ENCODE measurements at regions not wholly inside any gene's neighbourhood (a gene's known extent, or its start where the extent isn't known, plus 50 kb on each side); places are given as distances from the start of the nearest gene placed in this dataset.

- DNase-seq (ENCODE audit: low read depth, low spot score), result no peak
- TF ChIP-seq YY1 (IDR thresholded peaks at IDR 0.05; ENCODE audit: extremely low read depth, insufficient replicate concordance, low read depth, low read length), result no peak
- no peak for TF ChIP-seq EGR1 (IDR thresholded peaks at IDR 0.05; ENCODE audit: low read depth)
- TF ChIP-seq TCF7L2 (IDR thresholded peaks at IDR 0.05; ENCODE audit: borderline replicate concordance, extremely low read depth, insufficient read depth, insufficient read length), result no peak
- TF ChIP-seq CBX3 (IDR thresholded peaks at IDR 0.05; ENCODE audit: low read depth), result no peak
- Histone ChIP-seq H3K9me3 (ENCODE audit: control insufficient read depth in 1 of 2, insufficient read depth in 1 of 2, low read depth in 1 of 2, low read length in 2 of 2) (no peaks in the 10 kb centered on the region), H3K27me3 (ENCODE audit: insufficient read depth, low read length) (peaks cover 4% of the 10 kb centered on the region; the same call in 1 of the 2 replicates), H3K9me2 (ENCODE audit: insufficient read depth) (no peaks in the 10 kb centered on the region), H3K9ac (ENCODE audit: low read length) (no peak overlapping the region), H3K79me2 (ENCODE audit: insufficient read depth, low read length) (no peaks in the 10 kb centered on the region), H4K20me1 (ENCODE audit: insufficient read depth) (no peaks in the 10 kb centered on the region), H3K4me2 (ENCODE audit: low read length) (no peak overlapping the region), H3K36me3 (ENCODE audit: control insufficient read depth in 1 of 2, insufficient read depth in 2 of 2, low read length in 2 of 2) (no peaks in the 10 kb centered on the region), H2AFZ (ENCODE audit: low read depth, low read length, poor library complexity, severe bottlenecking) (no peak overlapping the region), H3K4me3 (replicated peaks in 1 of 2; ENCODE audit: low read depth in 1 of 2, low read length in 2 of 2) (no peak overlapping the region), H3K27ac (ENCODE audit: low read depth, low read length) (no peak overlapping the region), H3K4me1 (ENCODE audit: control insufficient read depth in 1 of 2, insufficient read depth in 2 of 2, low read length in 2 of 2) (no peaks in the 10 kb centered on the region)
- no TSS peak for BruUV-seq (replicated peaks)
- POLR2A ChIA-PET, result no interaction called here
- no peak for ATAC-seq
- intact Hi-C loops (cut with micrococcal nuclease), result no loop called here
- CTCF ChIA-PET, result no interaction called here
- RAD21 ChIA-PET (ENCODE audit: low non-redundant PET in 1 of 2, low total read pairs in 2 of 2, uncharacterized antibody in 2 of 2, unreplicated experiment in 2 of 2), result no interaction called here
Measured at GRCh38 chr15:55088207-55088606, 108.5 kb downstream of the RSL24D1 start.

GRCh38 chr15:55084673-55085072 lies 112.1 kb downstream of the RSL24D1 start:
- DNase-seq (ENCODE audit: low read depth, low spot score), result no peak
- ChIA-PET RAD21 (ENCODE audit: low non-redundant PET in 1 of 2, low total read pairs in 2 of 2, uncharacterized antibody in 2 of 2, unreplicated experiment in 2 of 2) (no interaction called here), POLR2A (no interaction called here), CTCF (no interaction called here)
- H3K4me3 ChIP-seq (replicated peaks in 1 of 2; ENCODE audit: low read depth in 1 of 2, low read length in 2 of 2), result no peak overlapping the region
- H3K27me3 ChIP-seq (ENCODE audit: insufficient read depth, low read length), result peaks cover 3% of the 10 kb centered on the region; the same call in 1 of the 2 replicates
- H3K4me1 ChIP-seq (ENCODE audit: control insufficient read depth in 1 of 2, insufficient read depth in 2 of 2, low read length in 2 of 2), result no peaks in the 10 kb centered on the region
- no peak for ATAC-seq
- no peak overlapping the region for H3K27ac ChIP-seq (ENCODE audit: low read depth, low read length)
- no peaks in the 10 kb centered on the region for H3K36me3 ChIP-seq (ENCODE audit: control insufficient read depth in 1 of 2, insufficient read depth in 2 of 2, low read length in 2 of 2)
- no TSS peak for BruUV-seq (replicated peaks)
- H3K9me3 ChIP-seq (ENCODE audit: control insufficient read depth in 1 of 2, insufficient read depth in 1 of 2, low read depth in 1 of 2, low read length in 2 of 2), result no peaks in the 10 kb centered on the region
- H3K4me2 ChIP-seq (ENCODE audit: low read length), result no peak overlapping the region
- no peaks in the 10 kb centered on the region for H4K20me1 ChIP-seq (ENCODE audit: insufficient read depth)
- no peaks in the 10 kb centered on the region for H3K79me2 ChIP-seq (ENCODE audit: insufficient read depth, low read length)
- no peaks in the 10 kb centered on the region for H3K9me2 ChIP-seq (ENCODE audit: insufficient read depth)
- H2AFZ ChIP-seq (ENCODE audit: low read depth, low read length, poor library complexity, severe bottlenecking), result no peak overlapping the region
- intact Hi-C loops (cut with micrococcal nuclease), result no loop called here
- no peak for TF ChIP-seq MAX (IDR thresholded peaks at IDR 0.05)
- no peak for TF ChIP-seq FOSL1 (IDR thresholded peaks at IDR 0.05; ENCODE audit: low read depth)
- TF ChIP-seq TCF7L2 (IDR thresholded peaks at IDR 0.05; ENCODE audit: borderline replicate concordance, extremely low read depth, insufficient read depth, insufficient read length), result no peak
- TF ChIP-seq SP1 (IDR thresholded peaks at IDR 0.05; ENCODE audit: low read depth), result no peak
- no peak for TF ChIP-seq EGR1 (IDR thresholded peaks at IDR 0.05; ENCODE audit: low read depth)
- TF ChIP-seq CTCF (IDR thresholded peaks at IDR 0.05 in 2 of 3, conservative IDR thresholded peaks at IDR 0.05 in 1 of 3; ENCODE audit: borderline replicate concordance in 1 of 3, insufficient read depth in 1 of 3, low read depth in 2 of 3, low read length in 2 of 3), result no peak
- TF ChIP-seq ELF1 (IDR thresholded peaks at IDR 0.05; ENCODE audit: borderline replicate concordance, low read depth), result no peak
- TF ChIP-seq SRF (IDR thresholded peaks at IDR 0.05; ENCODE audit: low read depth), result no peak
- no peak for TF ChIP-seq POLR2A (IDR thresholded peaks at IDR 0.05; ENCODE audit: borderline replicate concordance, extremely low read depth, insufficient read depth, insufficient read length)
- TF ChIP-seq CBX3 (IDR thresholded peaks at IDR 0.05; ENCODE audit: low read depth), result no peak
- no peak for TF ChIP-seq SIN3A (IDR thresholded peaks at IDR 0.05; ENCODE audit: low read depth)
- no peak for TF ChIP-seq ZBTB33 (IDR thresholded peaks at IDR 0.05; ENCODE audit: extremely low read depth, insufficient replicate concordance, low read length)
- no peak overlapping the region for H3K9ac ChIP-seq (ENCODE audit: low read length)

Measured in HCT116 (cell line).